ENCODE measurements at regions not wholly inside any gene's neighbourhood (a gene's known extent, or its start where the extent isn't known, plus 50 kb on each side); places are given as distances from the start of the nearest gene placed in this dataset.

DNA sequence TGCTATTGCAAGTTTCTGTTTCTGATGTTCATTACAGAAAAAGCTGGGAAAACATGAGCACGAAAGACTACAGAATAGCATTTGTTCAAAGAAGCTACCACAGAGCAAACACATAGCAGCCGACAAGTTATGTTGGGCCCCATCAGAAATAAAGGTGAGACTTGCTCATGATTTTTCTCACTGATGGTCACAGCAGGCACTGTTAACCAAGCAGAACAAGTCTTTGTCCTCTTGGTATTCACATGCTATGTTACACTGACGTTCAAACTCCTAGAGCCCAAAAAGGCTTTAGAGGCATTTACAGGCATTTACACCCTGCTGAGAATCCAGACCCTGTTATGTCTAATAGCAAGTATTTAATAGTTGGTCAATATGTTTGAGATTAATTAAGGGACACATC is 235.0 kb upstream of the HNMT start:
- TF ChIP-seq, protein P1, sequence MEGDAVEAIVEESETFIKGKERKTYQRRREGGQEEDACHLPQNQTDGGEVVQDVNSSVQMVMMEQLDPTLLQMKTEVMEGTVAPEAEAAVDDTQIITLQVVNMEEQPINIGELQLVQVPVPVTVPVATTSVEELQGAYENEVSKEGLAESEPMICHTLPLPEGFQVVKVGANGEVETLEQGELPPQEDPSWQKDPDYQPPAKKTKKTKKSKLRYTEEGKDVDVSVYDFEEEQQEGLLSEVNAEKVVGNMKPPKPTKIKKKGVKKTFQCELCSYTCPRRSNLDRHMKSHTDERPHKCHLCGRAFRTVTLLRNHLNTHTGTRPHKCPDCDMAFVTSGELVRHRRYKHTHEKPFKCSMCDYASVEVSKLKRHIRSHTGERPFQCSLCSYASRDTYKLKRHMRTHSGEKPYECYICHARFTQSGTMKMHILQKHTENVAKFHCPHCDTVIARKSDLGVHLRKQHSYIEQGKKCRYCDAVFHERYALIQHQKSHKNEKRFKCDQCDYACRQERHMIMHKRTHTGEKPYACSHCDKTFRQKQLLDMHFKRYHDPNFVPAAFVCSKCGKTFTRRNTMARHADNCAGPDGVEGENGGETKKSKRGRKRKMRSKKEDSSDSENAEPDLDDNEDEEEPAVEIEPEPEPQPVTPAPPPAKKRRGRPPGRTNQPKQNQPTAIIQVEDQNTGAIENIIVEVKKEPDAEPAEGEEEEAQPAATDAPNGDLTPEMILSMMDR (conservative IDR thresholded peaks at IDR 0.05; ENCODE audit: low read length) = no peak

DNA sequence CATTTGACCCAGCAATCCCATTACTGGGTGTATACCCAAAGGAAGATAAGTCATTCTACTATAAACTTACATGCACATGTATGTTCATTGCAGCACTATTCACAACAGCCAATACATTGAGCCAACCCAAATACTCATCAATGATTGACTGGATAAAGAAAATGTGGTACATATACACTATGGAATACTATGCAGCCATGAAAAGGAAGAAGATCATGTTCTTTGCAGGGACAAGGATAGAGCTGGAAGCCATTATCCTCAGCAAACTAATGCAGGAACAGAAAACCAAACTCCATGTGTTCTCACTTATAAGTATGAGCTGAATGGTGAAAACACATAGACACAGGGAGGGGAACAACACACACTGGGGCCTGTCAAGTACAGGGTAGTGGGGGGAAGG is 226.7 kb upstream of the HNMT start:
- no peak for DNase-seq (ENCODE audit: low read depth)
- TF ChIP-seq, protein P1 (conservative IDR thresholded peaks at IDR 0.05; ENCODE audit: low read length) = no peak
- H3K4me3 ChIP-seq (ENCODE audit: low read length) = no peak overlapping the region

More for the DNA sequence above, 235.0 kb upstream of the HNMT start:
- no peak overlapping the region for H3K4me3 ChIP-seq (ENCODE audit: low read length)
- no peak for DNase-seq (ENCODE audit: low read depth)

DNA sequence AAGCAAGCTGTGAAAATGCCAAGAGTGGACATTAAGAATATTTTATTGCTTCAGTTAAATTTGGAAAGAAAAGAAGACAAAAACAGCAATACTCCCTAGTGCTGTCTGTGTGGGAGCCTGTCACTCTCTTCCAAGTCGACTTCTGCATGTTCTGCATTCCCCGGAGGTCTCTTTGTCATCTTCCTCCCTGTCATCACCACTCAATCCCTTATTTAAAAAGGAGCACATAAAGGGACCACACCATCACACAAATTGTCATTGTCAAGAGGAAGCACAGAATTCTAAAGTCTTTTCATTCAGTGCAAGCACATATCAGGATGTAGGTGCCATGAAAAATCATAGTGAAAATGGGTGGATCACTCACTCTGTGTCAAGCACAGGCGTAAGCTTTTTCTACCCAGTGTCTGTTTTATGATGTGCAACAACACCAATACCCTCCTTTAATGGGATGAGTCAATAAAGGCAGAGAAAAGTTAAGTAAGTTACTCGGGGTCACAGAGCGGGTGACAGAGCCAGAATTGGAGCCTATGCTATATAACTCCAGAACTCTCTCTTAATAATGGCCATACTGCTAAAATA is 222.4 kb upstream of the HNMT start:
- DNase-seq (ENCODE audit: low read depth) = no peak
- TF ChIP-seq, protein P1 (conservative IDR thresholded peaks at IDR 0.05; ENCODE audit: low read length) = no peak

DNA sequence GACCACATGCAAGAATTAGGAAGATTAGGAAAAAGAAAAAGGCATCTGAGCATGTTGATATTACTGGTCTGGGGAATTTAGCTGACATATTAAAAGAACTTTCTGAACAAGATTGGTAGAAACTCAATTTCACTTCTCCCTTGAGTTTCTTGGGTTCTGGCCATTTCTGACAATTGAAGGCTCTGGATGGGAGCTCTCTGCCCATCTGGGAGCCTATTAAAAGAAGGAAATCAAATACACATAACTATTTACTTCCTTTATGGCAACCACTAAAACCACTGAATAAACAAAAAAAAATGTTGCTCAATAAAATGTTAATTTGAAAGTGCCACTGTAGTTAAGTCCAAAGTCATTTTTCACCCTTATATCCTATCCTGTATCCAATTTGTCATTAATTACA is 216.8 kb upstream of the HNMT start:
- no peak overlapping the region for H3K4me3 ChIP-seq (ENCODE audit: low read length)
- TF ChIP-seq, protein P1 (conservative IDR thresholded peaks at IDR 0.05; ENCODE audit: low read length) = no peak
- DNase-seq (ENCODE audit: low read depth) = no peak

More for the DNA sequence above, 222.4 kb upstream of the HNMT start:
- H3K4me3 ChIP-seq (ENCODE audit: low read length) = no peak overlapping the region

DNA sequence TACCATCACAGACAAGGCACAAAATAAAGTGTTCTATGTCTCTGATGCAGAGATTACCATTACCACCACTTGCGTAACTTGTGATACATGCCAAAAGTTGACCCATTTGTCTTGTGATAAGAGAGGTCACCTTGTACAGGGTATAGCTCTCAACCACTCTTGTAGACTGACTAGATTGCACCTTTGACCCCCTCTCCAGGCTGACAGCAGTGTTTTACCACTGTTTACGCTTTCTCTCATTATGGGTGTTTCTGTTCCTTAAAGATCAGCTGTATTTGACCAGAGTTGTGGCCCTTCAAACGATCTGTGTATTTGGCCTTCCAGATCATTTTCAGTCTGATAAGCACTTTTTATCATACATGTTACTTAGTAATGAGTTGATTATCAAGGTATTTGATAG is 215.7 kb upstream of the HNMT start:
- no peak overlapping the region for H3K4me3 ChIP-seq (ENCODE audit: low read length)
- no peak for DNase-seq (ENCODE audit: low read depth)
- TF ChIP-seq, protein P1 (conservative IDR thresholded peaks at IDR 0.05; ENCODE audit: low read length) = no peak

DNA sequence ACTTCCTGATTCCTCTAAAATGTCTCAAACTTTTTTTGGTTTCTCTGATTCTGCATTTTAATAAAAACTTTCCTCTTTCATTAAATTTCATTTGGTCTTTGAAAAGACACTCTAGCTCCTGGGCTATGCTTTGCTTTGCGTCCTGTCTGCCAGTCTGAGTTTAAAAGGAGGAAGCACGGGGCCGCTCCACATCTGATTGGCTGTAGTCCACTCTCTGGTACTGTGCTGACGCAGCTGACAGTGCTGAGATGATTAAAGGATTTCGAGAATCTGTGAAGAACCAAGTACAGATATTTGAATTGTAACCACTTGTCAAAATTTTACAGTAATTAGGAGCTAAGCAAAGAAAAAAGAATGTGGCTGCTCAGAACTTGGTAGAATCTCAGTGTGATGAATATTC is 199.6 kb upstream of the HNMT start:
- TF ChIP-seq, protein P1 (conservative IDR thresholded peaks at IDR 0.05; ENCODE audit: low read length) = no peak
- no peak overlapping the region for H3K4me3 ChIP-seq (ENCODE audit: low read length)
- no peak for DNase-seq (ENCODE audit: low read depth)

DNA sequence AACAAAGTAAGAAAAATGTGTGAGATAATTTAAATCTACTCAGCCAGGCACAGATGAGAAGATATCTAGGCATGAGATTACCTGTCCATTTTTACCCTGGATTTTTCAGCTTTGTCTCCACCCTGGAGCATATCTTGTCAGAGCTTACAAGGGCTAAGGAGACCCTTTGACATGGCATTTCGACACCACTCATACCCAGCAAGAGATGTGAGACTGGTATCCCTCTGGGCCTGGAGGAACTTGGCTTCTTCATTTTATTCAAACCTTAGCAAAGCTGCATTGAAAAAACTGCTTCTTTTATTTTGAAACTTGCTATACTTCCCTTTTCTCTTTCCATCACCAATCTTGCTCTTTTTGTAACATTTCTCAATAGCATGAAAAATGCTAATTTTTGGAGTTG is 194.9 kb upstream of the HNMT start:
- DNase-seq (ENCODE audit: low read depth) = no peak
- TF ChIP-seq, protein P1 (conservative IDR thresholded peaks at IDR 0.05; ENCODE audit: low read length) = no peak
- H3K4me3 ChIP-seq (ENCODE audit: low read length) = no peak overlapping the region
